Tibial artery (tissue), 4 donors: ENCODE measurements at regions not wholly inside any gene's neighbourhood (a gene's known extent, or its start where the extent isn't known, plus 50 kb on each side); places are given as distances from the start of the nearest gene placed in this dataset.

Experiments
- DNase-seq, 2 donors: peaks; one replicate each; pipeline ENCODE4 v3.0.0-alpha.2; 2019
- H3K27ac ChIP-seq, 2 donors: fragments of 200-600 bp; sonication (generic) in 1 of 2; 1 replicate in 1 of 2; 2 replicates in 1 of 2; pipeline ENCODE4 v1.5.1; 2018 to 2019; ENCODE audit warnings: mild to moderate bottlenecking in 1 of 2
- H3K27me3 ChIP-seq, 2 donors: fragments of 200-600 bp; sonication (generic) in 1 of 2; one replicate each; pipeline versions ENCODE4 v1.5.1 to v1.6.0; 2016 to 2019
- H3K36me3 ChIP-seq, 3 donors: fragments of 200-600 bp; sonication (generic) in 2 of 3; one replicate each; pipeline ENCODE4 v1.5.1; 2016 to 2019; ENCODE audit warnings: mild to moderate bottlenecking in 2 of 3
- H3K4me1 ChIP-seq, 4 donors: fragments of 200-600 bp; sonication (generic) in 2 of 4; 1 replicate in 3 of 4; 2 replicates in 1 of 4; pipeline ENCODE4 v1.5.1; 2016 to 2019
- H3K4me3 ChIP-seq, 2 donors: fragments of 200-600 bp; sonication (generic) in 1 of 2; 1 replicate in 1 of 2; 2 replicates in 1 of 2; pipeline ENCODE4 v1.5.1; 2018 to 2019; ENCODE audit warnings: mild to moderate bottlenecking in 2 of 2
- H3K9me3 ChIP-seq, 3 donors: fragments of 200-600 bp; sonication (generic) in 1 of 3; one replicate each; pipeline ENCODE4 v1.5.1; 2016 to 2019
- CTCF ChIP-seq, 2 experiments: fragments of 200-600 bp in 1 of 2; fragments of 450-650 bp in 1 of 2; IDR thresholded peaks; one replicate each; pipeline ENCODE4 v1.5.1; 2017 to 2019; ENCODE audit warnings: antibody characterized with exemption in 2 of 2, mild to moderate bottlenecking in 1 of 2, moderate library complexity in 1 of 2
- intact Hi-C: fragments of 100-400 bp; cut with DNase I; formaldehyde crosslinking; loops from one replicate; pipeline ENCODE4 v1.15.0; 2023; ENCODE audit warnings: low total_unique reads

- intact Hi-C loops, result no loop called here
- Histone ChIP-seq H3K4me3 (no peak overlapping the region), H3K36me3 (no peaks in the 10 kb centered on the region), H3K27ac (no peak overlapping the region), H3K4me1 (peaks cover 0 to 9% (median 2%) of the 10 kb centered on the region in 4 donors), H3K9me3 (no peaks in the 10 kb centered on the region), H3K27me3 (no peaks in the 10 kb centered on the region)
- no peak for DNase-seq
- TF ChIP-seq CTCF (IDR thresholded peaks at IDR 0.05), result no peak
Observed at GRCh38 chr14:61130512-61131260, 149.6 kb downstream of the SLC38A6 start.

- DNase-seq, result no peak
- no peak for TF ChIP-seq CTCF (IDR thresholded peaks at IDR 0.05)
- peaks cover 0 to 9% (median 8%) of the 10 kb centered on the region in 4 donors for H3K4me1 ChIP-seq
- H3K36me3 ChIP-seq, result no peaks in the 10 kb centered on the region
- intact Hi-C loops, result no loop called here
- H3K4me3 ChIP-seq, result no peak overlapping the region
- no peaks in the 10 kb centered on the region for H3K27me3 ChIP-seq
- no peaks in the 10 kb centered on the region for H3K9me3 ChIP-seq
- H3K27ac ChIP-seq, result no peak overlapping the region
Observed at GRCh38 chr14:61129168-61129745, 148.2 kb downstream of the SLC38A6 start.

GRCh38 chr14:61128382-61129167 is 147.5 kb downstream of the SLC38A6 start:
- intact Hi-C loops, result no loop called here
- H3K4me3 ChIP-seq, result no peak overlapping the region
- H3K9me3 ChIP-seq, result no peaks in the 10 kb centered on the region
- H3K4me1 ChIP-seq, result peaks cover 0 to 9% (median 8%) of the 10 kb centered on the region in 4 donors
- H3K27me3 ChIP-seq, result no peaks in the 10 kb centered on the region
- no peak for DNase-seq
- no peak overlapping the region for H3K27ac ChIP-seq
- no peaks in the 10 kb centered on the region for H3K36me3 ChIP-seq
- TF ChIP-seq CTCF (IDR thresholded peaks at IDR 0.05), result no peak

- H3K4me1 ChIP-seq, result peaks cover 0 to 9% (median 8%) of the 10 kb centered on the region in 4 donors
- no peak overlapping the region for H3K4me3 ChIP-seq
- TF ChIP-seq CTCF (IDR thresholded peaks at IDR 0.05), result no peak
- no peaks in the 10 kb centered on the region for H3K27me3 ChIP-seq
- H3K9me3 ChIP-seq, result no peaks in the 10 kb centered on the region
- H3K36me3 ChIP-seq, result no peaks in the 10 kb centered on the region
- DNase-seq, result no peak
- H3K27ac ChIP-seq, result no peak overlapping the region
- intact Hi-C loops, result no loop called here
Observed at GRCh38 chr14:61126603-61127498, 145.8 kb downstream of the SLC38A6 start.
